ENCODE measurements at regions not wholly inside any gene's neighbourhood (a gene's known extent, or its start where the extent isn't known, plus 50 kb on each side); places are given as distances from the start of the nearest gene placed in this dataset.

DNA sequence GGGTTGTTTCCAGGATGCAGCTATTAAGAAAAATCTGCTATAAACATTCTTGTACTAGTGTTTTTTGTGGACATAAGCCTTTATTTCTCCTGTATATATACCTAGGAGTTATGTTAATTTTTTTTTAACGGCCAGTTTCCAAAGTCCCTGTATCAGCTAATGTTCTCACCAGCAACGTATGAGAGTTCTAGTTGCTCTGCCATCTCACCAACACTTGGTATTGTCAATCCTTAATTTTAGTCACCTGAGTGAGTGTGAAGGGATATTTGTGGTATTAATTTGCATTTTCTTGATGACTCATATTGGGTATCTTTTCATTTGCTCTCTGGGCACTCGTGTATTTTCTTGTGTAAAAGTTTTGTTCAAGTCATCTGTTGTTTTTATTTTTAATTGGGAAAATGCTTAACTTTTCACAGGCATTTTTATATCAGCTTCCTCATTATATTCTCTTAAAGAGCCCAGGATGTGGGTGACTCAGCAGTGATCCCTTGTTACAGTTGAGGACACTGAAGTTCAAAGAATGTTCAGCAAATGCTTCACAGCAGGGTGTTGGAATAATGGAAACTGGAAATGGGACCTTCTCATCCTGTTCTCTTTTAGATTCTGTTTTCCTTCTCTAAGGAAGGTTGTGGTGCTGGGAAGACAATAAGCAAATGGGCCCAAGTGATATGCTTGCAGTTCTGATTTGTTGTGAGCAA lies 176.3 kb upstream of the PRNP start:
- no peak for TF ChIP-seq POLR2A (IDR thresholded peaks at IDR 0.05; ENCODE audit: low read length)
- no peak for TF ChIP-seq GATA1 (IDR thresholded peaks at IDR 0.05; ENCODE audit: low read depth, low read length)

All from erythroblast (primary cell).